ENCODE measurements at regions not wholly inside any gene's neighbourhood (a gene's known extent, or its start where the extent isn't known, plus 50 kb on each side); places are given as distances from the start of the nearest gene placed in this dataset.

DNA sequence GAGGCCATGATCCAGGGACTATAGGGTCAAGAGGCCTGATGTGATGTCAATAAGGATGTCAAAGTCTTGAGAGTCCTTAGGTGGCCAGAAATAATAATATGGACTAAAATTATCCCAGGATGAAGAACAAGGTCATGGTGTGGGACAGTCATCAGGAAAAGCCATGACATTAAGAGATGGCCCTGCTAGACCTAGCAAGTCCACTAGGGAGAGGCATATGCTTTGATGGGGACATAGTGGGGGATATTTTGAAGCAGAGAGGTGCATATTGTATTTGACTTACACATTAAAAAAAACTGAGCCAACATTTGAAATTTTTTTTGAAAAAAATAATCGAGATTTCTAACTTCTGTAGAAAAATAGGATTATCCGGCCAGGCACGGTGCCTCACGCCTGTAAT is 53.3 kb upstream of the CXCR4 start:
- TF ChIP-seq, protein P1, sequence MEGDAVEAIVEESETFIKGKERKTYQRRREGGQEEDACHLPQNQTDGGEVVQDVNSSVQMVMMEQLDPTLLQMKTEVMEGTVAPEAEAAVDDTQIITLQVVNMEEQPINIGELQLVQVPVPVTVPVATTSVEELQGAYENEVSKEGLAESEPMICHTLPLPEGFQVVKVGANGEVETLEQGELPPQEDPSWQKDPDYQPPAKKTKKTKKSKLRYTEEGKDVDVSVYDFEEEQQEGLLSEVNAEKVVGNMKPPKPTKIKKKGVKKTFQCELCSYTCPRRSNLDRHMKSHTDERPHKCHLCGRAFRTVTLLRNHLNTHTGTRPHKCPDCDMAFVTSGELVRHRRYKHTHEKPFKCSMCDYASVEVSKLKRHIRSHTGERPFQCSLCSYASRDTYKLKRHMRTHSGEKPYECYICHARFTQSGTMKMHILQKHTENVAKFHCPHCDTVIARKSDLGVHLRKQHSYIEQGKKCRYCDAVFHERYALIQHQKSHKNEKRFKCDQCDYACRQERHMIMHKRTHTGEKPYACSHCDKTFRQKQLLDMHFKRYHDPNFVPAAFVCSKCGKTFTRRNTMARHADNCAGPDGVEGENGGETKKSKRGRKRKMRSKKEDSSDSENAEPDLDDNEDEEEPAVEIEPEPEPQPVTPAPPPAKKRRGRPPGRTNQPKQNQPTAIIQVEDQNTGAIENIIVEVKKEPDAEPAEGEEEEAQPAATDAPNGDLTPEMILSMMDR (conservative IDR thresholded peaks at IDR 0.05) = peak; percentile 50
- Mint-ChIP-seq H3K36me3 (ENCODE audit: low read depth) (no peaks in the 10 kb centered on the region), H3K4me1 (peaks cover 53% of the 10 kb centered on the region), H3K9me3 (no peaks in the 10 kb centered on the region), H3K27me3 (ENCODE audit: insufficient read depth) (no peaks in the 10 kb centered on the region), H3K4me3 (no peak overlapping the region), H3K27ac (no peak overlapping the region)
- H3K9ac ChIP-seq (ENCODE audit: extremely low read depth, low read length, poor library complexity, severe bottlenecking) = no peak overlapping the region
- H3K36me3 ChIP-seq (ENCODE audit: control insufficient read depth, insufficient read depth, low read length) = peaks cover 6% of the 10 kb centered on the region
- no peak overlapping the region for H3K27ac ChIP-seq (ENCODE audit: low read depth, low read length)
- DNase-seq = no peak
- peaks cover 9% of the 10 kb centered on the region for H3K9me3 ChIP-seq (ENCODE audit: control insufficient read depth, low read length)
- peaks cover 8% of the 10 kb centered on the region for H3K4me1 ChIP-seq (ENCODE audit: control insufficient read depth, insufficient read depth, low read length)
- H3K4me3 ChIP-seq (ENCODE audit: low read length) = no peak overlapping the region
- 92 to 96% methylated on average over 4 of the region's 4 CpGs for WGBS, 2 experiments (ENCODE audit: insufficient coverage in 1 of 2, insufficient read length in 1 of 2)
- no peaks in the 10 kb centered on the region for H3K27me3 ChIP-seq (ENCODE audit: control insufficient read depth, insufficient read depth, low read length, poor library complexity, severe bottlenecking)

DNA sequence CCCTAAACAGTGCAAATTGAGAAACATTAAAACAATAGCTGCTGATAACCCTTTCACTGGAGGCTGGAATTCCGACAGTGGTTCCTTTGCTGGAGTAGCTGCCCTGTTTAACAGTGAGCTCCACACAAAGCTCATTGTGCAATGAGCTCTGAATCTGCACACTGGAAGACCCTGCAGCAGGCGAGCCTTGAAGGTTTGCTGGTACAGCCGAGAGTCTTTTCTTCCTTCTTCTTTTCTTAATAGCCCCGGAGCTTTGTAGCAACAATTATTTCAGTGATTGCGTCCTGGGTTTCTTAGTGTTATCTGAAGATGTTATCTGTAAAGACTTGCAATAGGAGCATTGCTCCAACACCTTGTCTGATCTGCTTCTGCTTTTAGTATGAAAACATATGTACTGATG is 50.8 kb upstream of the CXCR4 start:
- Mint-ChIP-seq H3K4me3 (no peak overlapping the region), H3K4me1 (peaks cover 29% of the 10 kb centered on the region), H3K27ac (peak overlapping the region; percentile 56), H3K27me3 (ENCODE audit: insufficient read depth) (no peaks in the 10 kb centered on the region), H3K36me3 (ENCODE audit: low read depth) (no peaks in the 10 kb centered on the region), H3K9me3 (no peaks in the 10 kb centered on the region)
- Histone ChIP-seq H3K9ac (ENCODE audit: extremely low read depth, low read length, poor library complexity, severe bottlenecking) (no peak overlapping the region), H3K27me3 (ENCODE audit: control insufficient read depth, insufficient read depth, low read length, poor library complexity, severe bottlenecking) (no peaks in the 10 kb centered on the region), H3K9me3 (ENCODE audit: control insufficient read depth, low read length) (no peaks in the 10 kb centered on the region), H3K27ac (ENCODE audit: low read depth, low read length) (no peak overlapping the region), H3K4me3 (ENCODE audit: low read length) (no peak overlapping the region), H3K4me1 (ENCODE audit: control insufficient read depth, insufficient read depth, low read length) (peaks cover 8% of the 10 kb centered on the region), H3K36me3 (ENCODE audit: control insufficient read depth, insufficient read depth, low read length) (no peaks in the 10 kb centered on the region)
- TF ChIP-seq, protein P1 (conservative IDR thresholded peaks at IDR 0.05) = no peak
- DNase-seq = no peak
- WGBS, 2 experiments (ENCODE audit: insufficient coverage in 1 of 2, insufficient read length in 1 of 2) = 80 to 87% methylated on average over 2 to 5 of the region's 5 CpGs

DNA sequence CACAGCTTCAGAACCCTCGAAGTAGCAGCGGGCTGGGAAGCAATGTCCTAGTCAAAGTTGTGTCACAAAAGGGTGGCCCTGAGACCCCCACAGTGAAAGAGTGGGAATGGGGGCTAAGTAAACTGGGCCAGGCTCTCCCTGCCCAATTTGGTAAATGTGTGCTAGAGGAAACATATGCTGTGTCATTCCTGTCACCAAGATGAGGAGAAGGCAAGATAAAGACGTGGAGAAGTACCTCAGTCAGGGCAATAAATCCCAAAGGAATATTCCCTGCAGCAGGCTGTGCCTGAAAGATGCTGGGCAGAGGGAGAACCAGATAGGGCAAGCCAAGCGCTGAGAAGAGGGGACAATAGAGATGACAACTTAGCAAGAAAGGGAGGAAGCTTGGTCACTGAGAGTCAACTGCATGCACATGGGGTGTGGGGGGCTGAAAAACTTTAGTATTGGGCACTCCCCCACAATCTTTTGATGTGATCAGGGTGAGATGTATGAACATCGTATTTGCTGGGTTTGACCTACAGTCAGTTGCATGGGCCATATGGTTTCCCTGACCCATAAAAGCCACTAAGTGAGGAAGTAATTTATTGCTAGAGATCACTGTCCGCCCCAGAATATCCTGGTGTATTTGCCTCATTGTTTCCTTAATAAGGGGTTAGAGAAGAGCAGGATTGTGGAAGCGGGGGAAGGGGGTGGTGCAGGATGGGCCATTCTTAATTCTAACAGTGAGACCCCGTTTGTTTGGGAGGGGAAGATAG is 49.9 kb upstream of the CXCR4 start:
- no peak overlapping the region for H3K4me3 Mint-ChIP-seq
- H3K4me3 ChIP-seq (ENCODE audit: low read length) = no peak overlapping the region
- no peaks in the 10 kb centered on the region for H3K27me3 ChIP-seq (ENCODE audit: control insufficient read depth, insufficient read depth, low read length, poor library complexity, severe bottlenecking)
- no peaks in the 10 kb centered on the region for H3K9me3 ChIP-seq (ENCODE audit: control insufficient read depth, low read length)
- H3K27ac Mint-ChIP-seq = peak overlapping the region; percentile 56
- no peaks in the 10 kb centered on the region for H3K27me3 Mint-ChIP-seq (ENCODE audit: insufficient read depth)
- no peaks in the 10 kb centered on the region for H3K36me3 Mint-ChIP-seq (ENCODE audit: low read depth)
- peaks cover 26% of the 10 kb centered on the region for H3K4me1 Mint-ChIP-seq
- no peaks in the 10 kb centered on the region for H3K36me3 ChIP-seq (ENCODE audit: control insufficient read depth, insufficient read depth, low read length)
- WGBS, 2 experiments (ENCODE audit: insufficient coverage in 1 of 2, insufficient read length in 1 of 2) = 88 to 90% methylated on average over 6 to 8 of the region's 8 CpGs
- peaks cover 8% of the 10 kb centered on the region for H3K4me1 ChIP-seq (ENCODE audit: control insufficient read depth, insufficient read depth, low read length)
- H3K27ac ChIP-seq (ENCODE audit: low read depth, low read length) = no peak overlapping the region
- no peak overlapping the region for H3K9ac ChIP-seq (ENCODE audit: extremely low read depth, low read length, poor library complexity, severe bottlenecking)
- DNase-seq = no peak
- H3K9me3 Mint-ChIP-seq = no peaks in the 10 kb centered on the region
- TF ChIP-seq, protein P1 (conservative IDR thresholded peaks at IDR 0.05) = no peak
